ENCODE measurements at regions not wholly inside any gene's neighbourhood (a gene's known extent, or its start where the extent isn't known, plus 50 kb on each side); places are given as distances from the start of the nearest gene placed in this dataset.

DNA sequence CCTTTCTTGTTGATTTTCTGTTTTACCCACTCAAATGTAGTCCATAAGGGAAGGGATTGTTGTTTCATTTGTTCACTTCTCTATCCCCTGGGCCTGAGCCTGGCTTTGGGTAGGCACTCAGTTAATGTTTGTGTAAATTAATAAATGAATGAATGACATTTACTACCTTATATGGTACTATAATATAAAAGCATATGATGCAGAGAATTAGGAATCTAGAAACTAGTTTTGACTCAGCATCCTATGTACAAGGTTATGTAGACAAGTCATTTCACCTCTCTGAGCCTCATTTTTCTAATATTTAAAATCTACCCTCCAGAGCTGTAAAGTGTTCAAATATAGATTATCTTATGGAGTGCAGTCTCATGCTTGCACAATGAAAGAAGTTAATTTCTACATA lies 68.9 kb upstream of the S1PR1 start:
- Mint-ChIP-seq H3K9me3 (no peaks in the 10 kb centered on the region), H3K27ac (no peak overlapping the region), H3K36me3 (ENCODE audit: low read depth) (no peaks in the 10 kb centered on the region), H3K4me1 (no peaks in the 10 kb centered on the region), H3K4me3 (no peak overlapping the region), H3K27me3 (ENCODE audit: low read depth, poor library complexity) (no peaks in the 10 kb centered on the region)
- no peak for DNase-seq
- no peak for TF ChIP-seq CTCF (IDR thresholded peaks at IDR 0.05)

- no peak for TF ChIP-seq CTCF (IDR thresholded peaks at IDR 0.05)
Measured at GRCh38 chr1:101166583-101167120, 70.2 kb upstream of the S1PR1 start.

DNA sequence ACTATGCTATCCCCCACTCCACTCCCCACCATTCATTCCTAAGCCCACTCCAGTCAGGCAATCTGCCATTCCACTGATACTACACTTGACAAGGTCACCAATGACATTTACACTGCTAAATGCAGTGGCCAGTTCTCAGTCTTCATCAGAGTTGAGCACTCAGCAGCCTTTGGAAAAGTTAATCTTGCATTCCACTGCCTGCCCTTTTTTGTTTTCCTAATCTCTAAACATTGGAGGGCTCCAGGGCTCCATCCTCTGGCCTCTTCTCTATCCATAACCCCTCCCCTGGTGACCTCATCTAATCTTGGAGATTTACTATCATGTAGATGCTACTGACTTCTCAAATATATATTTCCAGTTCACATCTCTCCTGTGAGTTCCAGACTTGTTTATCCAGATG lies 70.9 kb upstream of the S1PR1 start:
- Mint-ChIP-seq H3K27ac (no peak overlapping the region), H3K9me3 (no peaks in the 10 kb centered on the region), H3K36me3 (ENCODE audit: low read depth) (no peaks in the 10 kb centered on the region), H3K27me3 (ENCODE audit: low read depth, poor library complexity) (no peaks in the 10 kb centered on the region), H3K4me3 (no peak overlapping the region), H3K4me1 (no peaks in the 10 kb centered on the region)
- TF ChIP-seq CTCF (IDR thresholded peaks at IDR 0.05) = no peak
- DNase-seq = no peak

More at GRCh38 chr1:101166583-101167120, 70.2 kb upstream of the S1PR1 start:
- no peaks in the 10 kb centered on the region for H3K9me3 Mint-ChIP-seq
- H3K27ac Mint-ChIP-seq = no peak overlapping the region
- H3K27me3 Mint-ChIP-seq (ENCODE audit: low read depth, poor library complexity) = no peaks in the 10 kb centered on the region
- H3K4me1 Mint-ChIP-seq = no peaks in the 10 kb centered on the region
- DNase-seq = no peak
- no peaks in the 10 kb centered on the region for H3K36me3 Mint-ChIP-seq (ENCODE audit: low read depth)
- H3K4me3 Mint-ChIP-seq = no peak overlapping the region

DNA sequence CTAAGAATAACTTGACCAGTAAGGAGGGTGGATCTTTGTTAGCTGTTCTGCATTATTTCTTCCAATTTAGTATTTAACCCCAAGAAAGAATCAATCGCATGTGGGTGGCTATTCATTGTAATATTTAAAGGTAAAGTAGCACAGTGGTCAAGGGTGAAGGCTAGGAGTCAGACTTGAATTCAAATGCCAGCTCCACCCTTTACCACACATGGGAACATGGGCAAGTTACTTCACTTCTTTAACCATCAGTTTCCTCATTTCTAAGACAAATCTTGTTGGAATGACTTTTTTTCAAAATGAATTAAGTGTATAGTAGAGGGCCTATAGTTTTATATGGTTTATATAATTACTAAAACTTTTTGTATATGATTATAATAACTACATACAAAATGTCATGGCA lies 71.3 kb upstream of the S1PR1 start:
- Mint-ChIP-seq H3K27ac (no peak overlapping the region), H3K4me3 (no peak overlapping the region), H3K4me1 (no peaks in the 10 kb centered on the region), H3K27me3 (ENCODE audit: low read depth, poor library complexity) (no peaks in the 10 kb centered on the region), H3K9me3 (no peaks in the 10 kb centered on the region), H3K36me3 (ENCODE audit: low read depth) (no peaks in the 10 kb centered on the region)
- no peak for DNase-seq
- TF ChIP-seq CTCF (IDR thresholded peaks at IDR 0.05) = no peak

DNA sequence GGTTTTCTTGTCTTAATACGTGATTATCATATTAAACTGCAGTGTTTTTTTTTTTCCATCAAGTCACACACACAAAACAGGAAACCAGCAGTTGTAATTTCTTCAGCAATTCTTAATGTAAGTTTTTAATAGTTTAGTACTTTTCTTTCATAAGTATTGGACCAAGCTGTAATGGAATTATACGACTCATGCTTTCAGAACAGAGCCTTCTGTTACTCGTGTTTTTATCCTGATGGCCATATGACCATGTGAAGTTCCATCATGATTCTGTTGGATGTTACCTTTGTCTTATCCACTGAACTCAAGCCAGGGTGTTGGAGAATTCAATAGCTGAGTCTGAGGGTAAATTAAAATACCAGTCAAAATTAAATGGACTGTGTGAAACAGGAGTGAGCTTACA lies 72.0 kb upstream of the S1PR1 start:
- no peak for TF ChIP-seq CTCF (IDR thresholded peaks at IDR 0.05)
- Mint-ChIP-seq H3K4me3 (no peak overlapping the region), H3K9me3 (no peaks in the 10 kb centered on the region), H3K27ac (no peak overlapping the region), H3K27me3 (ENCODE audit: low read depth, poor library complexity) (no peaks in the 10 kb centered on the region), H3K36me3 (ENCODE audit: low read depth) (no peaks in the 10 kb centered on the region), H3K4me1 (no peaks in the 10 kb centered on the region)
- DNase-seq = no peak

Measured in nephron progenitor cell (in vitro differentiated cells).